OCI-LY7 (cell line): ENCODE measurements at regions not wholly inside any gene's neighbourhood (a gene's known extent, or its start where the extent isn't known, plus 50 kb on each side); places are given as distances from the start of the nearest gene placed in this dataset.

Experiments
- BruUV-seq: library from RNA; stranded (reverse); fragments of 400-500 nt; replicated peaks from 2 replicates; lab custom pipeline; 2021; lab: Mats Ljungman, UMichigan
- CTCF ChIA-PET: fragments of 300-600 bp; sonication (Branson Sonifier 250); formaldehyde crosslinking; loops from one replicate; lab custom pipeline; 2022; ENCODE audit warnings: antibody characterized with exemption; ENCODE audit not compliant: unreplicated experiment; lab: Charles Lee
- POLR2A ChIA-PET: fragments of 300-600 bp; sonication (Branson Sonifier 250); formaldehyde crosslinking; loops from one replicate; lab custom pipeline; 2022; ENCODE audit warnings: antibody characterized with exemption; lab: Charles Lee
- DNase-seq: peaks from one replicate; pipeline ENCODE4 v3.0.0-alpha.2; 2015; ENCODE audit warnings: low spot score
- H2AFZ ChIP-seq: fragments of 200-600 bp; sonication (generic), shearing (Covaris generic); 2 replicates; pipeline ENCODE4 v1.6.1; 2014; ENCODE audit warnings: mild to moderate bottlenecking, antibody characterized with exemption, low read length, moderate library complexity
- H3K27ac ChIP-seq: fragments of 200-600 bp; sonication (generic); 2 replicates; pipeline ENCODE4 v1.5.1; 2014; ENCODE audit warnings: mixed run types, low read depth, mild to moderate bottlenecking, moderate library complexity, low read length, inconsistent platforms; ENCODE audit not compliant: poor library complexity, severe bottlenecking
- H3K36me3 ChIP-seq: fragments of 200-600 bp; sonication (generic); 2 replicates; pipeline ENCODE4 v1.6.1; 2014; ENCODE audit warnings: mild to moderate bottlenecking, antibody characterized with exemption, low read length, moderate library complexity, mixed read lengths; ENCODE audit not compliant: insufficient read depth
- H3K4me1 ChIP-seq: fragments of 200-600 bp; sonication (generic); 2 replicates; pipeline ENCODE4 v1.5.1; 2014; ENCODE audit warnings: mild to moderate bottlenecking, low read length; ENCODE audit not compliant: insufficient read depth, poor library complexity, severe bottlenecking
- H3K4me2 ChIP-seq: fragments of 200-600 bp; sonication (generic); 2 replicates; pipeline ENCODE4 v1.6.1; 2014; ENCODE audit warnings: mild to moderate bottlenecking, low read length
- H3K4me3 ChIP-seq: fragments of 200-600 bp; sonication (generic); 2 replicates; pipeline ENCODE4 v1.5.1; 2014; ENCODE audit warnings: mild to moderate bottlenecking, low read depth, low read length; ENCODE audit not compliant: poor library complexity, severe bottlenecking
- H3K79me2 ChIP-seq: fragments of 200-600 bp; sonication (generic); 2 replicates; pipeline ENCODE4 v1.6.1; 2016; ENCODE audit warnings: low read depth, mild to moderate bottlenecking, low read length, moderate library complexity, mixed read lengths; ENCODE audit not compliant: insufficient read depth
- H3K9me2 ChIP-seq: fragments of 200-600 bp; sonication (generic); 2 replicates; pipeline ENCODE4 v1.6.1; 2016; ENCODE audit warnings: mild to moderate bottlenecking, low read length, mixed read lengths; ENCODE audit not compliant: insufficient read depth
- H3K9me3 ChIP-seq: fragments of 200-600 bp; sonication (generic); 2 replicates; pipeline ENCODE4 v1.6.1; 2014; ENCODE audit warnings: mild to moderate bottlenecking, mixed run types, low read length, mixed read lengths
- H4K20me1 ChIP-seq: fragments of 200-600 bp; sonication (generic); 2 replicates; pipeline ENCODE4 v1.6.1; 2014; ENCODE audit warnings: mild to moderate bottlenecking, antibody characterized with exemption, low read length, moderate library complexity, mixed read lengths; ENCODE audit not compliant: insufficient read depth
- EZH2phosphoT487 ChIP-seq: fragments of 200-600 bp; sonication (generic); IDR thresholded peaks from 2 replicates; pipeline ENCODE4 v1.6.1; 2018; ENCODE audit warnings: low read depth, borderline replicate concordance, mild to moderate bottlenecking, mixed run types, antibody characterized with exemption, low read length, moderate library complexity, mixed read lengths
- intact Hi-C: fragments of 100-400 bp; cut with micrococcal nuclease; formaldehyde crosslinking; loops from one replicate; pipeline ENCODE4 v1.10.0; 2022; ENCODE audit not compliant: unreplicated experiment
- TF ChIP-seq, protein P1 (sequence below): fragments of 200-600 bp; sonication (generic); conservative IDR thresholded peaks from 2 replicates; pipeline ENCODE4 v1.5.1; 2014; ENCODE audit warnings: mild to moderate bottlenecking, antibody characterized with exemption, low read length, moderate library complexity, mixed read lengths

- Histone ChIP-seq H3K9me3 (no peaks in the 10 kb centered on the region), H4K20me1 (no peaks in the 10 kb centered on the region), H3K27ac (no peak overlapping the region), H3K4me1 (peaks cover 6% of the 10 kb centered on the region), H3K4me2 (no peak overlapping the region), H3K4me3 (no peak overlapping the region), H3K9me2 (no peaks in the 10 kb centered on the region), H3K79me2 (no peaks in the 10 kb centered on the region), H2AFZ (no peak overlapping the region), H3K36me3 (no peaks in the 10 kb centered on the region)
- DNase-seq = no peak
- CTCF ChIA-PET = no interaction called here
- BruUV-seq = no TSS peak
- TF ChIP-seq EZH2phosphoT487 = no peak
- TF ChIP-seq, protein P1, sequence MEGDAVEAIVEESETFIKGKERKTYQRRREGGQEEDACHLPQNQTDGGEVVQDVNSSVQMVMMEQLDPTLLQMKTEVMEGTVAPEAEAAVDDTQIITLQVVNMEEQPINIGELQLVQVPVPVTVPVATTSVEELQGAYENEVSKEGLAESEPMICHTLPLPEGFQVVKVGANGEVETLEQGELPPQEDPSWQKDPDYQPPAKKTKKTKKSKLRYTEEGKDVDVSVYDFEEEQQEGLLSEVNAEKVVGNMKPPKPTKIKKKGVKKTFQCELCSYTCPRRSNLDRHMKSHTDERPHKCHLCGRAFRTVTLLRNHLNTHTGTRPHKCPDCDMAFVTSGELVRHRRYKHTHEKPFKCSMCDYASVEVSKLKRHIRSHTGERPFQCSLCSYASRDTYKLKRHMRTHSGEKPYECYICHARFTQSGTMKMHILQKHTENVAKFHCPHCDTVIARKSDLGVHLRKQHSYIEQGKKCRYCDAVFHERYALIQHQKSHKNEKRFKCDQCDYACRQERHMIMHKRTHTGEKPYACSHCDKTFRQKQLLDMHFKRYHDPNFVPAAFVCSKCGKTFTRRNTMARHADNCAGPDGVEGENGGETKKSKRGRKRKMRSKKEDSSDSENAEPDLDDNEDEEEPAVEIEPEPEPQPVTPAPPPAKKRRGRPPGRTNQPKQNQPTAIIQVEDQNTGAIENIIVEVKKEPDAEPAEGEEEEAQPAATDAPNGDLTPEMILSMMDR = no peak
- POLR2A ChIA-PET = no interaction called here
- intact Hi-C loops = no loop called here
Measured at GRCh38 chr7:49174396-49174795, 250.0 kb downstream of the CDC14C start.

DNA sequence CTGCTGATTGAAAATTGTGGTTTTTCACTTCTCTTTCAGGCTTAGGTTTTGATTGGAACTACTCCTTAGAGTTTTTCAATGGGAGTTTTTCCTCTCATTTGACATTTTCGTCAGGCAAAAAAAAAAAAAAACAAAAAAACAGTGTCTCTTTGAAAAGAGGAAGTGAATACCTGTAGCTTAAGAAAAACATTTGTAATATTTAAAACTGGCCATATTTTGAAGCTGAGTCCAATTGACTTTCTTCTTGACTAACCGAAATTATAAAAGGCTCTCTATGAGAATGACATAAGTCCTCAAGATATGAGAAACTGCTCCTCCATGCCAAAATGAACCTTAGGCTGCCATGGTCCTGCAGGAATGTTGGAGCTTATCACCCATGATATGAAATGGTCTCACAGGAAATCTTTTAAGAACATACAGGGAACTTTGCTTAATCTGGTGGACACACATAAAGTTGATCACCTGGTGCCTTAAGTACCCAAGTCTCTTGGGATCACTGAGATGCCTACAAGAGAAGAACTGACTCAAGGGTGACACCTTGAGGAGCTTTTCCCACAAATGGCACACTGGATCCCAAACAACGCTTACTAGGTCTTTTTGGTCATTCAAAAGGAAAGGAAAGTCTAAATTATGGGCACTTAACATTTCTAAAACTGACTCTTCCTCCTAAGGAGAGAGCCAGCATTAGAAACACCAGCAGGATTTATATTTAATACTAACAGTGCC, 263.4 kb downstream of the CDC14C start:
- H3K36me3 ChIP-seq = no peaks in the 10 kb centered on the region
- H4K20me1 ChIP-seq = no peaks in the 10 kb centered on the region
- peak overlapping the region; percentile 77 for H2AFZ ChIP-seq
- peak overlapping the region; percentile 49 for H3K27ac ChIP-seq
- peak overlapping the region; percentile 40 for H3K4me2 ChIP-seq
- CTCF ChIA-PET = no interaction called here
- POLR2A ChIA-PET = interaction anchor here (0.6 to 1.4 kb wide), 8 partner anchors 8 to 679 kb away, joined by 3 to 4 read pairs (median 3); no protein-coding TSS in a partner anchor
- peak; percentile 62 for DNase-seq
- no peak overlapping the region for H3K4me3 ChIP-seq
- no peaks in the 10 kb centered on the region for H3K9me2 ChIP-seq
- H3K79me2 ChIP-seq = no peaks in the 10 kb centered on the region
- H3K9me3 ChIP-seq = no peaks in the 10 kb centered on the region
- H3K4me1 ChIP-seq = peaks cover 15% of the 10 kb centered on the region
- intact Hi-C loops = no loop called here
- BruUV-seq = no TSS peak
- TF ChIP-seq, protein P1 = peak; percentile 77
- TF ChIP-seq EZH2phosphoT487 = no peak
